Ecto neural progenitor cell (in vitro differentiated cells): ENCODE measurements at regions not wholly inside any gene's neighbourhood (a gene's known extent, or its start where the extent isn't known, plus 50 kb on each side); places are given as distances from the start of the nearest gene placed in this dataset.

ENCODE experiments used
- DNase-seq: peaks from one replicate; pipeline ENCODE4 v3.0.0-alpha.2; 2018; ENCODE audit warnings: low spot score

DNA sequence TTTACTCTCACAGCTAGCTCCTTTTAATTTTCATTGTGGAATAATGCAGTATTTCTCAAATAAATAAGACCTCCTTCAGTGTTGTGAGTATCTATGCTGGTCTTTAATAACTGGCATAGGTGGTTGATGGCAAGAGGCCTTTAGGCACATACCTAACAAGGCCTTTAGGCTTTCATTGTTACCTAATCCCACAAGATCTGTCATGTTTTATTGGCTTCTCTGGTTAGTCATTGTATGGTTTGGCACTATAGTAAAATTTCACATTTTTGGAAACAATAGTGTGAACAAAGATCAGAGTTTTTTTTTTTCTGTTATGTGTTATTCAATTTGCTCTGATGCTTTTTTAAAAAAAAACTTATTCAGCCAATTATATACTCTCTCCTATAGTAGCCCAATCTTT lies 89.8 kb upstream of the NEUROD1 start:
- no peak for DNase-seq

DNA sequence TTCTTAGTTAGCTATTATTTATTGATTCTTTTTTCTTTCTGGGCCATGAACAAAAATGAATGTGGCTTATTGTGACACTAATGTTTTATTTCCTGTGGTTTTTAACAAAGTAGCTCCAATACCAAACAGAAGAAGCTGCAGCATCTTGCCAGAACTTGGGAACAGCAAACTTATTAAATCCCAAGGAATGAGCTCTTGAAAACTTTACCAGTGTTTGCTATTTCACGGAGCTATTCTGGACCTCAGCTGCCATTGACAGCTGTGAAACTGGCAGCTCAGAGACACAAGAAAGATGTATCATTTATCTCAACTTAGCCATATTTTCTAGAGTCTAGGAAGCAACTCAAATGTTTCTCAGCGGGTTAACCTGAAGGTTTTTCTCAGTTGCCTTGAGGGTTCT lies 91.0 kb upstream of the NEUROD1 start:
- DNase-seq = no peak

DNA sequence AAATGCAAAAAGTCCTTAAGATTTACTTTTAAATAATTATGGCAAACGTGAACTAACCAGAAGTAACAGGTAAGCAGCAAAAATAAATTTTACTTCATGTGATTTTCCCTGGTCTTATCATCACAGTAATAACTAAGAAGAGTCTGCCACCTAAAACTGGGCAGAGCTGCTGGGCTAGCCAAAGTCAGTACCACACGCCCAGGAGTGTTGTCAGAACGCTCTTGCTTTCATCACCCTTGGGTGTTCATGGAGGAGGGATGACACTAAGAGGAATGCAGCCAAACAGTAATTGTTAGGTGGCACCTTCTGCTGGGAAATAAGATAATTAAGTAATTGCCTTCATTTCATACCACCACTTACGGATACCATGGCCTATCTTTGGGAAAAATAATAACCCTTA lies 92.0 kb upstream of the NEUROD1 start:
- DNase-seq = no peak

DNA sequence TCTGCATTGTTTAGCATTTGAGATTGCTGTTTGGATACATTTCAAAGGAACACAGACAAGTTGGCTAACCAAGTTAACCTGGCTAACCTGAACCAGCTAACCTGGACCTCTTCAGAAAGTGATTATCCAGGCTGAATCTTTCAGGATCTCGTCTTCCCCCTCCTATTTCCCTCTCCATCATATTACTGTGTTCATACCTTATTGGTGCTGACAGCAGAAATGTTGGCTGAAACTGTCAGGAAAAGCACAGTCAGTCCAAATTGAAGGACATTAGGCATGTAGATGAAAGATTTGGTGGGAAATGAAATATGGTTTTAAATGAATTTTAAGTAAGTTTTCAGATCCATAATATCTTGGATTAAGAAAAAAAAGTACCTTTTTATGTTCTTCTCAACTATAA lies 92.5 kb upstream of the NEUROD1 start:
- no peak for DNase-seq

DNA sequence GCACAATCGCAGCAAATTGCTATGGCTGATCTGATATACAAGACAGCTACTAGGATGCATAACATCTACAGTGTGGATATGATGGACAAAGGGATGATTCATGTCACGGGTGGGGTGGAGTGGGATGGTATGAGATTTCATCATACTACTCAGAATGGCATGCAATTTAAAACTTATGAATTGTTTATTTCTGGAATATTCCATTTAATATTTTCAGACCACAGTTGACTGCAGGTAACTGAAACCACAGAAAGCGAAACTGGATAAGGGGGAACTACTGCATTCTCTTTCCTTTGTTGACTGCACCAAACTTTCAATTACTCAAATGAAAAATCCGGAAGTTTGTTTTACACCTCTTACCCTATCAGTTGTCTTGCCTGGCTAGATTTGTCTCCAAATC lies 94.4 kb upstream of the NEUROD1 start:
- DNase-seq = no peak

DNA sequence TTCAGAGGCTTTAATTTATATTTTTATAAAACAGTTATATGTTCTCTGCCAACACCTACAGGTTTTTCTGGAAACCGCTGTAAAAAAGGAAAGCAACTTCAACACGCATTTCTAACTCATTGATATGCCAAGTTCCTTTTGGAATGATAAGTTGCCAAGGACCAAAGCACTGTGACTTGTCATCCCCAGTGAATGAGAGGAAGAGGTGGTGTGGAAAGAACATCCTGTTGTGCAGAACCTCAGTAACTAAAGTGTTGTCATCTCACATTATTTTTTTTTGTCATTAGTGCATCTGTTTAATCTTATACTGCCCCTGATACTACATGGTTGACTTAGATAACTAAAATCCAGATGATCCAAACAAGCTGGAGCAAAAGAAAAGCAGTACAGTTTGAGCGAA lies 96.0 kb upstream of the NEUROD1 start:
- DNase-seq = no peak

DNA sequence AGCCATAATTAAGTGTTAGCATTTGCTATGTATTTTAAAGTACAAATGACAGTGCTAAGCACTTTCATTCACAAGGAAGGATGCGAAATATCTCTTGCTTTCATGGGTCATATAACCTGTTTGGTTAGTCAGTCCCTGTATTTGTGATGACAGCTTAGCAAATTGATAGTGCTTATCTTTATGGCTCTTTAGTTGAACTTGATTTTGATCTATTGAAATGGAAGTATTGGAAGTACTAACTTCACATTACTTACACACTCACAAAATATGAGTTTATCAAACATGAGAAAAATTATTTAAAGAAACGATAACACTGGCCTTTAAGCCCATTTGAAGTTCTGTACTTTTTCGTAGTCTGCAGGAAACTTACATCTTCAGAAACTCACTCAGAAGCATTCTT lies 97.4 kb upstream of the NEUROD1 start:
- DNase-seq = no peak

DNA sequence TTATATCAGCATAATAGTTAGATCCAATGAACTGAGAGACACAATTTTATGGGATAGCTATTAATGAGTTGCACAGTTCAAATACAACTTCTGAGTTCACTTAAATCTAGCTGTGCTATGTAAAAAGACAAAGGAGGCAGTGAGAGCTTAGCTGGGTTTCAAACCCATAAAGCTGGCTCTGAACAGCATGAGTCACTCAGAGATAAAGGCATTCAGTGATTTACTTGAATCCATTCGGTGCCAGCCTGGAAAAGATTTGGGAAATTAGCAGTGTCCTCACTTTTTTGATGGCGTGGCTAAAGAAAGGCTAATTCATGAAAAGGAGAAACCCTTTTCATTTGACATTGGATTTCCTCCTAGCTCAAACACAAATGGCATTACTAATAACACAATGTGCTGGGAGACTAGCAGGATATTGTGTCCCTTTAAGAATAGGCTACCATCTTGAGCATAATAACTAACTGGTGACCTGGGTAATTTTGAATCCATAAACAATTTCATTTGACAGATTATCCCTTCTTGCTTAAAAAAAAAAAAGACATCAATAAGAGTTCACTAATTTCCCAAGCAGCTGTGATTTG lies 98.4 kb upstream of the NEUROD1 start:
- DNase-seq = no peak

DNA sequence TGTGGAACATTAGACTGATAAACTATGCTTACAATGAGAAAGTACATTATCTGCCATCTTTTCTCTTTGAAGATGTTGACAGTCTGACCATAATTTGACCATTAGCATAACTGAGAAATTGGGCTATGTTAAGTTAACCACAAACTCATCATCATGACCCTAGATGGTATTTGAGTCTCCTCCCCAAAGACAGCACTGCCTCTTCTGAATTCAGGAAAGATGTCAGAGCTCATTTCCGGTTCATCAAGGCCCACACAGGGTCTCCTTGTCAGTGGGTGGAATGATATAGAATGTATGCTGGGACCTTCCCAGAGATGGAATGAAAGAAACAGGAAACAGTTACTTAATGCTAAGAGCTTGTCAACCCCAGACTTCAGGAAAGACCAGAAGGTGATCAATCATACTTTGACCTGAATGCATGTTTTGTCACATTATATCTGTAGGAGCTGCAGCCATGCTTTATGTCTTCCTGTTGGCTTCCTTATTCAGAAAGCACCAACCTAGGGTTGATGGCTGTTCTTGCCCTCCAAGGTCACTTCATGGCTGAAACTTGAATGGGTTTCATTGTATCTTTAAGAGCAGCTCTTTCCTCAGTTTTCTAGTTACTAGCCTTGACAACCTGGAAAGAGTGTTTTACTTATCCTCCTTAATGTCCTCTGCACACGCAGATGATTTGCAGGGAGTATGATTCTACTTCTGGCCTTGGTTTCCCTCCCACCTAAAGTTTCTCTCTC lies 99.1 kb upstream of the NEUROD1 start:
- DNase-seq = no peak

DNA sequence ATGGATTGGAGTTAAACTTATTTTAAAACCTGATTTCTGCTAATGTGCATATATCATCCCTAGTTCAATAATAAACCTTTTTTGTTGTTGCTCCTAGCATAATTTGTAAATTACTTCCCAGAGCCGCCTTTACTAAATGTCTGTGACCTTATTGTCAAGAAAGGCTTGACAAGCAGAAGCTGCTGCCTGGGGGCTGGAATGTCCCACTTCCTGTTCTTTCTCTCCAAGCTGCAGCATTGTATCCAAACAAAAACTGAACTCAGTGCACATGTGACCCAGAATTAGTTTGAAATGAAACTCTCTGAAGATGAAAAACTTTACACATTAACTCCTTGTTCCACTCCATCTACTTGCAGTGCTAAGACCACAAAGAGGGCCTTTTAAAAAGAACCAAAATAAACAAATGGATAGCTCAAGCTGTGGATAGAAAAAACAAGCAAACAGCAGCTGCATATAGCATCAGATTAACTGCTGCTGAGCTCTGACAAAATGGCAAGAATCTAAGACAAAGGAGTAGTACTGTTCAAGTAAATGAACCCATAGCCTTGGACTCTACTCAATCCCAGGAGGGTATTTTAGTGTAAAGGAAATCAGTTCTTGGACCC lies 99.8 kb upstream of the NEUROD1 start:
- no peak for DNase-seq

DNA sequence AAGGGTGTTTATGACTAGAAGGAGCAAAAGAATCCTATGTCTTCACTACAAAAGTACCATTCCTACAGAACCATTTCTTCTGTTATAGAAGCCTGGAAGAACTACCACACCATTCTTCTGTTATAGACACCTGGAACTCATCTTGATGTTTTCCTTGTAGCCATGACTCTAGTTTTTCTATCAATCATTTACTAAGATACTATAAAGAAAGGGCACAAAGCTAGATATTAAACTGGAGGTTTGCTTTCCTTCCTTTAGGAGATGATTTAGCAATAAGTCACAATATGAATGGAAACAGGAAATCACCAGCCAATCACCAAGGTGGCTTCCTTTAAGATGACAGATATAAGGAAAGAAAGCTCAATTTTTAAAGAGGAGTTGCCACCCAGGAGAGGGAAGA lies 100.3 kb upstream of the NEUROD1 start:
- no peak for DNase-seq

DNA sequence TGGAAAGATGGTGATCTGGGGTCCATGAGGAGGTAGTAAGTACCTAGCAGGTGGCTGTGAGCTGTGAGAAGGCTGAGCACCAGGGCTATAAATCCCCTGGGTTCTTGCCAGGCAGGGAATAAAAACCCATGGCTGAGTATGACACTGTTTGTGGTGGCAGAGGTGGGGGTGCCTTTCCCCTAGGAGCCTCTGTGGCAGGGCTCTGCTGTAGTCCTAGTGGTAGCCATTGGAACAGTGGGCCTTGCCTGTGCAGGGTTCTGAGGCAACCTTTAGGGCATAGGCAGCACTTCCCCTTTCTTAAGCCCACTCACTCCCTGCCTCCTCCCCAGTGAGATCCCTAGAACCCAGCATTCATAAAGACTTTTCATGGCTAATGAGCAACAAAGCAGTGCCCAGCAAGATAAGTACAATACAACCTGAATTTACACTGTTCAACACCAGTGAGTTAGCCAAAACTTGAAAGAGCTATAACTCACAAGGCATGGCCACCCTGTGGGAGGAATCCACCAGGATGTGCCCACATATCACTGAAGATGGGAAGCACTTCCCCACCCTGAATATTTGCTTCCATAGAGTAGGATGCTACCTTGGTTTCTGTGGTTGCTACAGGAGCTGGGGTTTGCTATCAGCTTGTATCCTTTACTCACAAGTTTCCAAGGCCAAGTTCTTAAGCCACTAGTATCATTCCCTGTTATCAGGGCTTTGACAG lies 100.9 kb upstream of the NEUROD1 start:
- no peak for DNase-seq

DNA sequence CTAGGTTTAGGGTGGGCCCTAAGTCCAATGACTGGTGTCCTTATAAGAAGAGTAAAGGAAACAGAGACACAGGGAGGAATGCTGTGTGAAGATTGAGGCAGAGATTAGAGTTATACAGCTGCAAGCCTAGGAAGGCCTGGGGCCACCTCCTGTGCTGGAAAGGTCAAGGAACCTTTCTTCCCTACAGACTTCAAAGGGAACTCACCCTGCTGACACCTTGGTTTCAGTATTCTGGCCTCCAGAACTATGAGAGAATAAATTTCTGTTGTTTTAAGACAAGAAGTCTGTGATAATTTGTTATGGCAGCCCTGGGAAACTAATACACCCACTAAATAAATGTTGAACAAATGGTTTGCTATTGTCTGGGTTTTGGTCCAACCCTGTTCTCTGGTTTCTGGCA lies 102.3 kb upstream of the NEUROD1 start:
- no peak for DNase-seq

DNA sequence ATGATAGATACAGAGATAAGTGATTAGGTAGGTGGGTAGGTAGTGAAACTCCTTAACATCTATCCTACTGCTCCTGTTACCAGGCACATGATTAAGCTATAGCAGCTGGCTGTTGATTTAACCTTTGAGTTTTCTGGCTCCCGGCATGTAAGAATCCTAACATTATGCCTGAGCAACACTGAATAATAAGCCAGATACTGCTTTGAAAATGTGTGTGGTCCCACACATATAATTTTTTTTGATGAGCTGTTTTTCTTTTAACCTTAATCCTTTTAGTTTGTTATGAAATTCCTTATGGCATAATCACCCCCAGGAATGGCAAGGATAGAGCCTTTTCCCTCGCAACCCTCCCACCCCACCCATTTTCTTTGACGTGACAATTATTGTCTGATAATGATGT lies 104.2 kb upstream of the NEUROD1 start:
- DNase-seq = no peak

DNA sequence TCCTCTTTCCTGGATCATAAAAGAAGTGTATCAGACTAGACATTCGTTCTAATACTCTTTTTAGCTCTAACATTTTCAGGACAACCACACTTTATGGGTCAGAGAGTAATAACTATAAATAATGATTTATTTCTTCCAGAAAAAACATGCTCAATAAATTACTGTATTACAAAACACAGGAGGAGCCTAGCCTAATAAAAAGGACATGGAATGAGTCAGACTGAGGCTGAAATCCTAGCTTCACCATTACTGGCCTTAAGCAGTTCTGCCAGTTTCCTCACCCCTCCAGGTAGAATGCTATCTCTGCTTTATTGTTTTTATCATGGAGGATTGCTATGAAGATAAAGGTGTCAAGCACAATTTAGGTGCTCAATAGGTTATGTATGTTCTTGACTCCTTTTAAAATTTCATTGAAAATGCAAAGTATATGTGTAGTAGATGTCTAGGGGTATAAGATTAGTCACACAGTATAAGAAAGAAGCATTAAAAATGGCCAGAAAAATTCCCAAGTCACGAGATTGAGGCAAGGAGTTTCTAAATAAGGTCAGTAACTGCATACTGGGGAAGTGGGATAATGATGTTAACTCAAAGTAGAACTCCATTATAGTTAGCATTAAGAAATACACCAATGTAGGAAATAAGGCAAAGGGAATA lies 105.5 kb upstream of the NEUROD1 start:
- no peak for DNase-seq

DNA sequence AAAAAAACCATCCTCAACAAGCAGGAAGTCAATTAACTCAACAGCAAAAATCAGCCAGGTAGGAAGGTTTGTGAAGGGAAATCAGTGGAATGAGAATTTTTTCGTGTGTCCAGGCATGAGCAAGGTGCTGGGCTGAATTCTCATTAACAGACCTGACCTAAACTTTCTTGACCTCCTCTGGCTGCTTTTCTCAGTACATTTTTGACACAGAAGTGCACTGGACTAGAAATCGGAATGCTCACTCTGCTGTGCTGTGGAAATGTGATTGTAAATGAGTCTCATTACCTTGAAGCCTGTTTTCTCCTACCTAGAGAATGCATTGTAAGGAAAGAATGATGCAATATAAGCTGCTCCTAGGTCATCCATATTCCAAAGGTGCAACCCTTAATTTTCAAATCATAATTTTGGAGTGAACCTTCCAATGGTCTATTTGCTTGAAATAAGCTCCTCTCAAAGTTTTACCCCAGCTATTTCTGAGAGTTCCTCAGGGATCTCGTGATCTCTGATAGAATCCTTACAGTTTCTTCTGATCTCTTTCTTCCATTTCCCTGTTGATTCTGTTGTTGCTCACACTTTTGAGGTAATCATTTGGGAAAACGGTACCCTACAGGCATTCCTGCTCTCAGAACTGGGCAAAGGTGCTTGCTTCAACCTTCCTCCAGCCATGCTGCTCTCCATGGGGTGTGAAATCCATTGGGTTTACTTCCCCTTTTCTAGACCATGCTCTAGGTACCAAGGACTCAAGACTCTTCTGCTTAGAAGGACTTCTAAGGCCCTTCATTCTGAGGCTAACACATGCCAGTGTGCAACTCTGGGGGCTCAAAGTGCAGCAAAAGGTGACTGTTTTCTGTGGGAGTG lies 104.9 kb upstream of the ITPRID2 start:
- DNase-seq = no peak

DNA sequence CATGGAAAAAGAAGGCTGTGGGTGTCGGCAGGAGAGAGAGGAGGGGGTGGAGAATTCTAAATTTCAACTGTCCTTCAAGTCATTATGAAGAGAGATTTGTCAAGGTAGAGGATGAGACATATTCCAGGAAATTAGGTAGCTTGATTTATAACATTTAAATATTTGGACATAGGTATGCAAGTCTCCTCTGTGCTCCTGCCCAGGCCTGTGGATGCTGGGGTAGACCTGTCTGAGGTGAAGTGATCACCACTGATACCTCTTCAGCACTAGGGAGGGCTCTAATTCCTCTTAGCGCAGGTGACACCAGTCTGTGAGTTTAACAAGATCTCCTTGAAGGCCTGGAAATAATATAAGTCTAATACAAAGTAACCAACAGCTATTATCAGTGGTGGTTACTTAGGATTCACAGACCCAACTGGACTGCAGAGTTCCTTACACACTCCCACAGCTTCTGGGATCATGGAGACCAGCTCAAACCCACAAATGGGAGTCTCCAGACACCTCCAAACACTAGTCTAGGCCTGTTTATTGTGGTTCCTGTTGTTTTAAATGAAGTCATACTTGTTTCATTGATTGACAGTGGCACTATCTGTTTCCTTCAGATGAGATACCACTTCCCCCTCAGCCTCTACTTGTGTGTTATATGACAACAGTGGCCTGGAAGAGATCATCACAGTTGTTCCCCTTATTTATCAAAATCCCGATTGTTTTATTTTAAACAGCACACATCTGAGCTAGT lies 104.1 kb upstream of the ITPRID2 start:
- DNase-seq = no peak

DNA sequence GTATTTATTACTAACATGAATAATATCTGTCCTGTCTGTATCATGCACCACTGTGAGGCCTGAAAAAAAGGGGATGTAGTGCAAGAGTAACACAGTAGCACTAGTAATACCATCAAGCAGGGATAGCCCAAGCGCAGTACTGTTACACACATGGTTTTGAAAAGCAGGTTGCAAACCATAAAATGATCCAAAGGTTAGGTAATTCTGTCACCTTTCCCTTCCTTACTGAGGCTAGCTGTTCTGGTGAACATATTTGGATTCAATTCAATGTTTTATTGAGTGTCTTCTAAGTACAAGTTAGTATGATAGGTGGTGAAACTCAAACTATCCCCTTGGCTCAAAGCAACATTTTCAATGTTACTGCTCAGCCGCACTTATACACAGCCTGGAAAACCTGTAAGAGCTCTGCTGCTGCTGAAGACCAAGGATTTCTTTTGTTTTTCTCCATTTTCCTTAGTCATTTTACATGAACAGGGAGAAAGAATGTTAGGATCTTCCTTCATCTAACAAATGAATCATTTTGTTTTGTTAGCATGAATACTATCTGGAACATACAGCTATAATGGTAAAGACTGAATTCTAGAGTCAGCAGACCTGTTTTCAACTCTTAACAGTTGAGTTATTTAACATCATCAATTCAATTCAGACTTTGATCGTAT lies 102.5 kb upstream of the ITPRID2 start:
- DNase-seq = no peak

DNA sequence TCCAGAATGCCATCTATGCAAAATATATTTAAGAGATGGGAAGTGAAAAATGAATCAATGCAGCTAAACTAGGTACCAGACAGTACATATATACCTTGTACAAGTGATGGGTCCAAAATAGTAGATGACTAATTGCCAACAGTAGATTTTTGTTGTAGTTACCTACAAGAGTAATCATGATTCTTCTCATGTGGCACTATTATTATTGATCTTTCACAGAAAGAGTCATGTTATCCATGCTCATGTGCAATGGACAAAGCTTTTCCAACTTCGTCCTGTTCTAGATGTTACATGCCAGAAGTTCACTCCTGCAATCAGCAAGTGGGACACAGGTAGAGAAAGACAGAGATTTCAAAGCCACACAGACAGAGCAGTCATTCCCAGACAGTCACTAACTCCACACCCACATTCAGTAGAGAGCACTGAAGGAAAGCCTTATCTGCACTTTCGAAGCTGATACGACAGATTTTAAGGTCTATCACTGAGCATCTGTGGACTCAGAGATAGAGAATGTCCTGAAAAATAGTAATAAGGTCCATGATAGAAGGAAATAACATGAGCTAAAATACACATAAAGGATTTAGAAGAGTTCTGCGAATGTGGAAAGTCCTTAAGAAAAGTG lies 101.6 kb upstream of the ITPRID2 start:
- DNase-seq = no peak
